AG09319 (cell line): ENCODE measurements at regions not wholly inside any gene's neighbourhood (a gene's known extent, or its start where the extent isn't known, plus 50 kb on each side); places are given as distances from the start of the nearest gene placed in this dataset.

Experiments used
- DNase-seq: peaks from one replicate; pipeline ENCODE4 v3.0.0-alpha.2; 2010; ENCODE audit warnings: low read depth; ENCODE audit errors: extremely low read depth
- TF ChIP-seq, protein P1 (sequence below): IDR thresholded peaks from 2 replicates; pipeline ENCODE4 v1.5.1; 2011; ENCODE audit warnings: low read depth, mild to moderate bottlenecking, inconsistent platforms, low read length, moderate library complexity

DNA sequence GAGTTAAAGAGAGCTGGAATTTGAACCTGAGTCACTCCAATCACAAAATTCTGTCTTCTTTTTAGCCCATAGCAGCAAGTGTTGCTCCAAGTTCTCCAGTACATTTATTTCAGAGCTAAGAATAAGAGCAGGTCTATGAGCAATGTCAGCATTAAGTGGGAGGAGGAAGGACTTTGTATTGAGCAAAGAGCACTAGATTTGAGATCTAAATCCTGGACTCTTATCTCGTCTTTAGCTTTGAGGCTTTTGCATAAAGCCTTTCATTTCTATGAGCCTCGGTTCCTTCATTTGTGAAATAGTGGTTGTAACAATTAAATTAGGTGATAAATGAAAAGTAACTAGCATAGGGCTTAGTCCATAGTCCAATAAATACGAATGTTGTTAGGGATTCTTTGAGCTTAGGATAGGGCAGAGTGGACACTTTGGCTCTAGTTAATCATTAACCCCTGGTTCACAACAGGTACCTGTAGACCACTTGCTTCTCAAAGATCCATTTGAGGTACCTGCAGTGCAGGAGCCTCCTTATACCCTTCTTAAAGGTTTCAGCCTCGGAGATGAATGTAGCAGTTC, 464.1 kb upstream of the KLF4 start:
- TF ChIP-seq, protein P1, sequence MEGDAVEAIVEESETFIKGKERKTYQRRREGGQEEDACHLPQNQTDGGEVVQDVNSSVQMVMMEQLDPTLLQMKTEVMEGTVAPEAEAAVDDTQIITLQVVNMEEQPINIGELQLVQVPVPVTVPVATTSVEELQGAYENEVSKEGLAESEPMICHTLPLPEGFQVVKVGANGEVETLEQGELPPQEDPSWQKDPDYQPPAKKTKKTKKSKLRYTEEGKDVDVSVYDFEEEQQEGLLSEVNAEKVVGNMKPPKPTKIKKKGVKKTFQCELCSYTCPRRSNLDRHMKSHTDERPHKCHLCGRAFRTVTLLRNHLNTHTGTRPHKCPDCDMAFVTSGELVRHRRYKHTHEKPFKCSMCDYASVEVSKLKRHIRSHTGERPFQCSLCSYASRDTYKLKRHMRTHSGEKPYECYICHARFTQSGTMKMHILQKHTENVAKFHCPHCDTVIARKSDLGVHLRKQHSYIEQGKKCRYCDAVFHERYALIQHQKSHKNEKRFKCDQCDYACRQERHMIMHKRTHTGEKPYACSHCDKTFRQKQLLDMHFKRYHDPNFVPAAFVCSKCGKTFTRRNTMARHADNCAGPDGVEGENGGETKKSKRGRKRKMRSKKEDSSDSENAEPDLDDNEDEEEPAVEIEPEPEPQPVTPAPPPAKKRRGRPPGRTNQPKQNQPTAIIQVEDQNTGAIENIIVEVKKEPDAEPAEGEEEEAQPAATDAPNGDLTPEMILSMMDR, result no peak

DNA sequence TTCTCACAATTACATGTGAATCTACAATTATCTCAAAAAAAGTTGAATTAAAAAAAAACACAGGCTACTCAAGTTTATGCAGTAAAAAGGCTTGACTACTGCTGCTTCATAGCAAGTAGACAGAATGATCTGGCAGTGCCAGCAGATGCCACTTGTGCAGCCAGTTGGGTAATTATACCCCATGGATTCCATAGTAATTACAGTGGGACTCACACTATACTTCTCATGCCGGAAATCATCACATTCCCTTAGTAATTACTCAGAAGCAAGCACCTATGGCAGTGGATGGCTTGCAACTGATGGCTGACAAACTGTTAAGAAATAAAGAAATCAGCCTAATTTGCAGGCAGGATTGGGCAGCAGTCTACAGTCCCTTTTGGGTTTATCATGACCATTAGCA, 463.2 kb upstream of the KLF4 start:
- TF ChIP-seq, protein P1, result no peak
- DNase-seq, result no peak

More for the DNA sequence above, 464.1 kb upstream of the KLF4 start:
- no peak for DNase-seq

DNA sequence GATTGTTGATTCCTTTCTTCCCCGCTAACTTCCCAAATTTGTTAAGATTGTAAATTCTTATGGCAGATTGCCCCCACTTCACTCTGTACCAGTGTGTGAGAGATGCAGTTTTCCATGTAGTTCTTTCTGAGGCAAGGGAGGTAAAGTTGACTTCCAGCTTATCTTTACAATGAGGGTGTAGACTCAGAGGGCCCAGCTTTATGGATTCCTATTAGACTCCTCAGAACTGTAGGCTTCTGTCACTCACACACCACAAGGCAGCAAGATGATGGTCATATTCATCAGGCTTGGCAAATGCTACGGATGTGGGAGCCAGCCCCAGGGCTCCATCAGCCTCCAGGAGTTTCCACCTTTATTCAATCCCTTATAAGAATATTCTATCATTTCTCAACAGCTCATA, 461.9 kb upstream of the KLF4 start:
- no peak for DNase-seq
- TF ChIP-seq, protein P1, result no peak

DNA sequence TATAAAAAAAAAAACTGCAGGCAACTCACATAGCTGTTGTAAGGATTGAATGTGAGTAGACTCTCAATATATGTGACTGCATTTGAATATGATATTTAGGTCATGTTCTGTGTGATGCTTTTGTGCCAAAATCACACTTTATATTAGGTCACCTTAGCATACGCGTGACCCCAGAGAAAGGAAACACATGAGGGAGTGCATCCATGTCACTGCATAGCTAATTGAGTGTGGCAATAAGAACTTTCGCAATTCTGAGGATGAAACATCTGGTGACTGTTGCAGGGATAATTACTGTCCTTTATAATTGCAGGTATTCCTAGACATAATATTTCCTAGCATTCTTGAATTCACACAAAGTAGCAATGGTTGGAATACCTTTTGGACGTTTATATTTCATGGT, 459.5 kb upstream of the KLF4 start:
- TF ChIP-seq, protein P1, result no peak
- no peak for DNase-seq

DNA sequence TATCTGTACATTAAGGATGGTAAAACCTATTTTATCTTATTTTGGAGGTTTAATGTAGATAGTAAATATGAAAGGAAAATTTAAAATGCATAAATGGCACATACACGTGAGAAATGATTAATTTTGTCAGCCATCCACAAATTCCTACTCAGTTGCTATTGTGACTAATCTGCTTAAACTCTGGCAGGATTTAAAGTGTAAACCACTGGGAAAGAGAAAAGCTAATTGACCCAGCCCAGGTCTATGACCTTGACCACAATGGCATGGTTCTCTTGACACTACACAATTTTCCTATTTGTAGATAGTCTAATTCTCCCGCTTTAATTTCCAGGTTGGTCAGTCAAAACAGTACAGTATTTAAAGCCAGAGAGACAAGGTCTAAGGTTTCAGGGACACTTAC, 459.0 kb upstream of the KLF4 start:
- TF ChIP-seq, protein P1, result no peak
- DNase-seq, result no peak

DNA sequence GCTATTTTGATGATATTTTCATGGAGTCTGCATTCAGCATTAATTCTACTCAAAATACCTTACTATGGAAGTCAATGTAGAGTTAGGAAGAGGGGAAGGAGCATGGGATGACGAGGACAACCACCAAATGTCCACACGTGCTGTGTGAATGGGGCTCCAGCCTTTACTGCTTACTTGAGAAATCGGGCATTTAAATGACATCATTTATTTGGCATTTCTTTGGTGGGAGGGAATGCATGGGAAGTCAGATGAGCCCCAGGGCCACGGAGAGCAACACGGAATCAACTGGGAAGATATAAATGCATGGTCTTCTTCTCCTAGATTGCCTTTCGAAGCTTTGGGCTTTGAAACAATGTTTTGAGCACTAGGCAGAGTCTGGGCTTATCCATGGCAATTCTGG, 458.5 kb upstream of the KLF4 start:
- TF ChIP-seq, protein P1, result no peak
- no peak for DNase-seq

DNA sequence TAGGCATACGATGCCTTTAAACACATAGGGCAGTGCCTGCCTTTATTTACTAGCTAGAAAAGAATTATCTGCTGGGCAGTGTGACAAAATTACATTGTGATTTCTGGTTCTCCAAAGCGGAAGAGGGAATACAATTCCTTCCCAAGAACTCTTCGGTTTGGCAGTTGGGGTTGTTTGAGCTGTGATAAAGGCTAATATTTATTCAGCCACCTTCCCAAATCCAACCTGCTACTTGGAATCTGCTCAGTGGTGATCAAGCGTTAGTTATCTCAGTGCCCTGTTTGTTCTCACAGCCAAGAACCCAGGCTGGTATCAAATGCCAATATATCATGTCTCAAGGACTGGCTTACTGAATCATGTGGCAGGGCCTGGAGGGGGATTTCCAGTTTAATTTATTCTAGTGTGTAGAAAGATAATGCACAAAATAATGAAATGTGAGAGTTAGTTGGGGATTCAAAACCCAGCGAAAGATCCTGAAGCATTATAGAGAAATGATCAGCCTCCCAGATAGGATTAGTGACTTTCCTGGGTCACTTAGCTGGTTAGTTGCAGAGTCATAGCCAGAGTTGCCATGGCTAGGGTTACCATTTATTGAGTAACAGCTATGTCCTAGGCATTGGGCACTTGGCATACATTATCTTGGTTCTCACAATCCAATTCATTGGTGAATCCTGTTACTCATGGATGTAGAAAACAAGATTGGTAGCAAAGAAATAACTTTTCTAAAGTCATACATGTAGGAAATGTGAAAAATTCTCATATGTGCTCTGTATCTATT, 457.0 kb upstream of the KLF4 start:
- TF ChIP-seq, protein P1, result no peak
- no peak for DNase-seq
